HG03097 (cell line): ENCODE measurements at regions not wholly inside any gene's neighbourhood (a gene's known extent, or its start where the extent isn't known, plus 50 kb on each side); places are given as distances from the start of the nearest gene placed in this dataset.
"Not testable (repeated sequence)": the region's sequence is repeated elsewhere in the genome, so short reads cannot be mapped to it uniquely, and the experiment has no call there.

Experiments used
- ATAC-seq: cut with Tn5 transposase; IDR thresholded peaks from one replicate; pipeline ENCODE4 v1.9.1; 2021; ENCODE audit not compliant: unreplicated experiment, low FRiP score

DNA sequence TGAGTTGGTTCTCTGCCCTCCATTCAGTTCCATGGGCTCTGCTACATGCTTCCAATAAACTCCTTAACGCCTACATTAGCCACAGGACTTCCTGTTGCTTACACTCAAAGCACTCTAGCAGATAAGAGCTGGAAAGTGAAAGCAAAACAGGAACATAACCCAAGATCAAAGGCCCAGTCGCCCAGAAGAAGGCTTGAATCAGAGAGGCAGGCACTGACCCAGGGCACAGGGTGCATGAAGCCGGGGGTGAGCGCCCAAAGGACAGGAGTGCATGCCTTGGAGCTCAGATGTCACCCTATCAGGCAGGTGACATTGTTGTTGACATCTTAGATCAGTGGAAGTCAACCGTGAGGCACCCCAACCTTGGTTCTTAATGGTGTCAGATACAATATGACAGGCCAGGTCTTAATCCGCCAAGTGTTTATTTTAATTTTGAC, 235.1 kb downstream of the UACA start:
- ATAC-seq = peak; percentile 78

DNA sequence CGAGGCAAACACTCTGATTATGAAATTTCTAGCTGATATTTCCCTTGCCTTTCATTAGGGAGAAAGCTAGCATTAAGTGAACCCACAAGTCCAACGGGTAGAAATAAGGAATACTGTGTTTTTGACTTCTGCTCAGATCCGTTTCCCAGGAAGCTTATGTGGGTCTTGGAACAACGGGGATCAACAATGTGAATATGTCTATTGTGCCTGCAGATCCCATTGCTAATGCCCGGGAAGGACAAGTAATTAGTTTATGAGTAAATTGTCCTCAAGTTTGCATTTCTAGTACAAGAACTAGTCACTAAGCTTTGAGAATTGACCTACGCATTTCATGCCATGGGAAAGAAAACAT, 236.4 kb downstream of the UACA start:
- ATAC-seq = no peak

DNA sequence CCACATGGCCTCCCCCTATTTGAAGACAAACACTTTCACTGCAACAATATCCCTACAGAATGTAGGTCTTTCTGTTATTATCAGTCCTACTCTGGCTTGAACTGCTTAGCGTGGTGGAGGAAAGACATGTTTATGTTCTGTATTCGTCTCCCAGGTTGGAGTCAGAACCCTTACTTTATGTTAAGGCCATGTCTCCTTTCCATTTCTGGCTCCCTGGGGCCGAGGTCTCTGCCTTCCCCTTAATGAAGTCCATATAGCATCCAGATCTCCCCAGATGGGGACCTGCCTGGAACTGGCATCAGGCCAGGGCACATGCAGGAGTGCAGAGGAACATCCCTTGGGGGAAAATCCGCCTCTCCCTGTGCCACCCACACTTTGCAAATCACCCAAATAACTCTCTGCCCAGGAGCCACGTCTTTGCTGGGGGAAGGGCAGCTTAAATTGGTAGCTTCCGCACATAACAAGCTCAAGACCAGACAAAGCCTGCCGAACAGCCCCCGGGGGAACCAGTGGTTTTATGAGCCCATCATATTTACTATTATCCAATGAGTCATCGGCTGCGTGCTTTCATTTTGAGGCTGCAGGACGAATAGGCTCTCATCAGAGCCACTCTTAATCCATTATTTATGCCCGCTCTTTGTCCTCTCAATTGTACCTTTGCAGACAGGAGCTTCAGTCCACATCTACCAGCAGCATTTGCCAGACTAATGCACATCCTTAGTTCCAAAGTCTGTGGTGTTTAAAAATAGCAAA, 237.0 kb downstream of the UACA start:
- ATAC-seq = no peak

DNA sequence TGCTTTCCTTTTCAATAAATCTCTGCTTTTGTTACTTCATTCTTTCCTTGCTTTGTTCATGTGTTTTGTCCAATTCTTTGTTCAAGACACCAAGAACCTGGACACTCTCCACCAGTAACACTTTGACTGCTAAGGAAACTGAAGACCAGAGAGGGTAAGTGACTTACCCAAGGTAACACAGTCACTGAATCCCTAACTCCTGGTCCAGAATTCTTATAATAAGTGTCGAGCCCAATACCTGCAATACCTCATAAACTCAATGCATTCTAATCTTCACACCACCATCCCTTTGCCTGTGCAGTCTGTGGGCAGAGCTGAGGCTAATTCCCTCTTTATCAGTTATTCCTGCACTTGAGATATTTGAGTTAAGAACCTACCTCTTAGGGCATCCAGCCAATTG, 237.8 kb downstream of the UACA start:
- no peak for ATAC-seq

DNA sequence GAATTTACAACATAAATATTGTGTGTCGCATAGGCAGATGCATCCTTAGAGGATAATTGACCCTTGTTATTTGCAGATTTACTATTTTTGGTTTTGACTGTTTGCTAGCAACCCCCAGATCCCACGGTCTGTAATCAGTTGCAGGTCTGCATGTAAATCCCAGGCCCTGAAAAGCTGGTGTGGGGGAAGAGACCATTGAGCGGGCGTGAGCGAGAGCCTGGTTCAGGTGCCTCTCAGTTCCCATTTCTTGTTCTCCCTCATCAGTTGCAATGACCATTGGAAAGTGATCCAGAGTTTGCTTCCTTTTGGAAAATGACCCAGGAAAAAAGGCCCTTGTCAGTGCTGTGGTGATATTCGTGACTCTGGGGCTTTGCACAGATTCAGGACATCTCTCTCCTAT, 238.9 kb downstream of the UACA start:
- no peak for ATAC-seq

DNA sequence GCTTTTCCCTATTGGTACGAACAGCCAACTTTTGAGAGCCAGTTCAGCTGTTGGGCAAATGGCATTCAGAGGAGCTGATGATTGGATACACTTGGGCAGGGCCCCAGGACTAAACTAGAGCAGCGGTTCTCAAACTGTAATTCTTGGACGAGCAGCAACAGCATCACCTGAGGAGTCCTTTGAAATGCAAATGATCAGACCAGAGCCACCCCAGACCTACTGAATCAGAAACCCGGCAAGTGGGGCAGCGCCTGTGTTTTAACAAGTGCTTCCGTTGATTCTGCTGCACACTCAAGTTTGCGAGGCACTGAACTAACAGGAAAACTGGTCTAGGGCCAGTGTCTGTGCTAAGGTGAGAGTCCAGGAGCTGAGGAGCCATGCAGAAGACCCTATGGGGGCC, 239.7 kb downstream of the UACA start:
- ATAC-seq = no peak

DNA sequence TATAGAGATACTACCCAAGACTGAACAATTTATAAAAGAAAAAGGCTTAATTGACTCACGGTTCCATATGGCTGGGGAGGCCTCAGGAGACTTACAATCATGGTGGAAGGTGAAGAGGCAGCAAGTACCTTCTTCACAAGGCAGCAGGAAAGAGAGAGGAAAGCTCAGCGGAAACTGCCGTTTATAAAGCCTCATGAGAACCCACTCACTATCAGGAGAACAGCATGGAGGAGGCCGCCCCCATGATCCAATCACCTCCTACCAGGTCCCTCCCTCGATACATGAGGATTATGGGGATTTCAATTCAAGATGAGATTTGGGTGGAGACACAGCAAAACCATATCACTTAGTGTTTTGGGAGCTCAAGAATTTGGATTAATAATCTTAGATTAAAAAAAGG, 240.2 kb downstream of the UACA start:
- ATAC-seq = no peak

DNA sequence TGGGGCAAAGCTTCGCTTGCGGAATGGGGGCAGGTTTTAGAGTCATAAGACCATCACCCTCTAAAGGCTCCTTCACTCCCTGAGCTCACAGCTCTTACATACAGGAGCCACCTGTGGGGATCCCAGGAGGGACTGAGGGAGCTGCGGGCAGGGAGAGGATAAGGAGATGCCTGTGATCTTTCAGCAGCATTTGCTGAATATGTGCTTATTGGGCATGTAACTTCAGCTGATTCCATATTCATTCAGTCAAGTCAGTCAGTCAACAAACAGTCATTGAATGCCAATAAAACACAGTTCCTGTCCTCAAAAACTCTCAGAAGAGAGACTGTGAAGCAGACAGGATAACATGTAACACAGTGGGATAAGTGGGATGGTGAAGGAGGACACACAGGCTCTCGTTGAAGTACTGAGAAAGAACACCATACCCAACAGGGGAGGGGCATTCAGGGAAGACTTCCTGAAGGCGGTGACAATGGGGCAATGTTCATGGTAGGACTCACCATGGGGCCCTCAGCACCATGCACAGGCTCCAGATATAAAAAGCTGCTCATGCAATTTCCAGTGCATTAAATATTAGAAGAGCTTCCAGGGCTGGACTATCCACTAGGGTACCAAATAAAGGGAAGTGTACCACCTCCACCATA, 240.9 kb downstream of the UACA start:
- ATAC-seq = no peak

DNA sequence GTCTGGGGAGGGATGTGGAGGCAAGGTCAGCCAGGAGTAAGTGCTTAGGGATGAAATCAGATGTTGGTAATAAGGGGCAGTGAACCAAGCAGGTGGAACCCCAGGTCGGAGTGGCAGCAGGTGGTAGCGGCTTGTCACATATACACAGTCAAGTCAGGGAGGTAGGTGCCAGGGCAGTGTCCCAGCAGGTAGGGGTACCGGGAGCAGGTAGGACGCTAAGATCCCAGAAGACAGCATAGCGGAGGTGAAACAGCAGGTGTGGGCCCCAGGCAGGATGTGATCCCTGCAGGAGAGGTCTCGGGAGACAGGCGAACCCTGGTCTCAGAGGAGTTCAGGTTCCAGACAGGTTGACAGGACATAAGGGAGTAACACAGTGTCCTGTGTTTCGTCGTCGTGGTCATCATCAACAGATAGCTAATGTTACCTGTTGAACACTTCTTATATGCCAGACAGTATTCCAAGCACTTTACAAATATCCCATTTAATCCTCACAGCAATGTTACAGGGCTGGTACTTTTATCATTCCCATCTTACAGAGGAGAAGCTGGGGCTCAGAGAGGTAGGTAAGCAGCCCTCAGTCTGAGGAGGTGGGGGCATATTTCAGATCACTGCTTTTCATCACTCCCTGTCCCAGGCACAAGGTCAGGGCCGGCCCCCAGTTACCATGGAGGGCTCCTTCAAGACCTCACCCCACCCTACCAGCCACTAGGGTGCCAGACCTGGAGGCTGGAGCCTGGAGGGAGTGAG, 241.6 kb downstream of the UACA start:
- ATAC-seq = no peak

DNA sequence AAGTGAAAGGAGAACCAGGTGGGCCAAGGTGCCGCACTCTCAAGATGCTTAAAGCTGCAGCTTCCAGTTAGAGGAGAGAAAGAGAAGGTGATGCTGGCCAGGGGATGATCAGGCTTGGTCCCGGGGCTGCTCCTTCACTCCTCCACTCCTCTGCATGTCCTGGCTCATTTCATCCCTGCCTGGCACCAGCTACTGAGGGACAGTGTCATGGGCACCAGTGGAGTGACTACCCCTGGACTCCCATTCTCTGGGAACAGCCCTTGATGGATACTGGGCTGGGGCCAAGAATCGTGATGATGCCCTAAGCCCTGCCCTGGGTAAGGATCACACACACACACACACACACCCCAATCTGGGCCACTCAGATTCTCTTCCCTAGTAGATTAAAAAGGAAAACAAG, 243.7 kb downstream of the UACA start:
- no peak for ATAC-seq

DNA sequence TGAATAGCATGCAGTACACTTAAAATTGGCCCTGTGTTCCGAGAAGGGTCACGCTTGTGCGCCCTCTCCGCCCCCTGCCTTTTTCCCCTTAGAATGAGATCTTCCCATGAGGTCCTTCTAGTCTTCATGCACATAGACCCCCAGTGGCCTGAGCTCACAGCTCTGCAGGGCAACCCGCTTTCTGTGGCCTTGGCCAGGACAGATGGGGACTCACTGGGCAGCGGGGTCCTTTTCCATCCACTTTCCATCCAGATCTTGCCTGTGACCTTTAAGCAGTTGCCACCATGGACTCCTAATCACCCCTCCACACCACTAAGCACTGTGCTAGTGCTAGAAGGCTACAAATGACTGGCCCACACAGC, 244.4 kb downstream of the UACA start:
- no peak for ATAC-seq

DNA sequence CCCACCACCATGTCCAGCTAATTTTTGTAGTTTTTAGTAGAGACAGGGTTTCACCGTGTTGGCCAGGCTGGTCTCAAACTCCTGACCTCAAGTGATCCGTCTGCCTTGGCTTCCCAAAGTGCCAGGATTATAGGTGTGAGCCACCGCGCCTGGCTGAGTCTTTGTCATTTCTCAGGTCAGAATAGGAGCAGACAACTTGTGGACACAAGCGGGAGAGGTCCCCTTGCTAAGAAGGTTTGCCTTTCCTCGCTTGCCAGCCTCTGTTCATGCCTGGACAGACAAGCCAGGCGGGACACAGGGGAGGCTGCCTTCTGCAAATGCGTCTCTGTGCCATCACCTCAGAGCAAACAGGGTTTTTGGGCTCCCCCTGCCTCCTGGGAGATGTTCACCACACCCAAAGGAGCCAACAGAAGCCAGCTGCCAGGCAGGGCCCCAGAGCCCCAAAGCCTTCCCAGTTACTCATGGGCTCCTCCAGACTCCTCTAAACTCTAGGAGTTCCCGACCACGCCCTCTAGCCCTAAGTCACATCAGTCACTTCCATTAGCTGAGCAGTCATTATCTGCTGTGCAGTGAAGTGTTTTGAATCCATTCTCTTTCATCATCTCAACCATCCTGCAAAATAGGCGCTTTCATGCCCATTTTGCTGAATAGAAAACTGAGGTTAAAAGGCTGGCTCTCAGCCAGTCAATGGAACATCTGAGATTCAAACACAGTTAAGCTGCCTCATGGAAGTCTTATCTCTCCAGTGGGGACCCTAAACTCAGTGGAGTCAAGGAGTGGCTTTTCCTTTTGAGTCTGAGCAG, 245.0 kb downstream of the UACA start:
- no peak for ATAC-seq

DNA sequence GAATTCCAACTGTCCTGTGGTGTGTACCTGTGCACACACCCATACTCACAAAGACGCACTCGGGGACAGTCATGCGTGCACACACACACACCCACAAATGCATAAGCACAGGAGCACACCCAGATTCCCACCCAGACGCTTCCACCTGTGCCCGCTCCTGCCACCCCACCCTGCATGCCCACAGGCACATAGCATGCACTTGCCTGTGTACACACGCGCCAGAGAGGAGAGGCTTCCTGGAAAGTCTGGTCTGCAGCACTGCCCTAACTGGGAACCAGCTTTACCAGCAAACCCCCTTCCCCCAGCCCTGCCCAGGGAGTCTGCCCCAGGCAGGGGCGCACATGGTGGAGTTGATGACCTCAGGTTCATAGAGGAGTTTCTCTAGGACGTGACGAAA, 246.2 kb downstream of the UACA start:
- no peak for ATAC-seq

DNA sequence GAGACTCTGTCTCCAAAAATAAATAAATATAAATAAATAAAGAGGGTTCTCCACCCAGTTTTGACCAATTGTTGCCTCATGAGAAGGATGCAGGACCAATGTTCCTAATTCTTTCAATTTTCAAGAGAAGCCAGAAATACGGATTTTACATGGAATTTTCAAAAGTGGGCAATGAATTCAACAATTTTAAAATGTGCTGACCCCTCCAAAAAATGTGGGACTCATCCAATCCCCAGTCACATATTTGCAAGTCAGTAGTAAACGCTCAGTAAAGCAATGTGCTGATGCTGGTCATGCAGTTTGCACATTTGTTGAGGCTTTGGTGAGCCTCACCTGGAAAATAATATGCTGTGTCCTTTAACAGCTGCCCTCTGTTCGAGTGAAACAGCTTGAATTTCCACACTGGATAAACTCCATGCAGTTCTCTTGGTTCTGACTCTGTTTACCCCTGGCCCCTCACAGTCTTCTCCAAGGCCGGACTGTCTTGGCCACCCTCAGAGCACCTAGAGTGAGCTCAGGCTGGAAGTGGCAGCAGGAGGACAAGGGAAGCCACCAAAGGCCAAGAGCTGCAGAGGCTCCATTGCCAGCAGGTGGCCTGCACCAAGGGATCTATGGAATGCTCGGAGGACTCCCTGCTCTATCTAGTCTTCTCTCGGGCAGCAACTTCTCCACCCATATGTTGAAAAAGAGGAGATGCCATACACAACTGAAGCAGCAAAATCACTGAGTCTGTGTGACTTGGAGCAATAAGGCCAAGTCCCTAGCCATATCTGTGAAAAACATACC, 246.8 kb downstream of the UACA start:
- no peak for ATAC-seq

DNA sequence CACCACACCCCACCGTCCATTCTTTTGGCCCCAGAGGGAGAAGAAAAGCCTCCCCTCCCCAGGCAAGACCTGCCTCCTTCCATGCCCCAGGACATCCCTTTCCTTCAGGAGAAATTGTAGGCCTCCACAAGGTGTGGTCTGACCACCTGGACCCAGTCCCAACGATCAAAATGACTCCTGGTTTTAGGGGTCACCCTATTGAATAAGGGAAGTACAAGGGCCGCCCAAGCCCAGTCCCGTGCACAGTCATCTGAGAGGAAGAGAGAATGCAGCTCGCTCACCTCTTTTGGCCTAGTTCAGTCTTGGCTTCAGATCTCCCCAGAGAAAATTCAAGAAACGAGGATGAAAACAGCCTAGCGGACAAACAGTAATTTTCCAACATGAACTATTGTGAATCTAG, 249.1 kb downstream of the UACA start:
- ATAC-seq = no peak

DNA sequence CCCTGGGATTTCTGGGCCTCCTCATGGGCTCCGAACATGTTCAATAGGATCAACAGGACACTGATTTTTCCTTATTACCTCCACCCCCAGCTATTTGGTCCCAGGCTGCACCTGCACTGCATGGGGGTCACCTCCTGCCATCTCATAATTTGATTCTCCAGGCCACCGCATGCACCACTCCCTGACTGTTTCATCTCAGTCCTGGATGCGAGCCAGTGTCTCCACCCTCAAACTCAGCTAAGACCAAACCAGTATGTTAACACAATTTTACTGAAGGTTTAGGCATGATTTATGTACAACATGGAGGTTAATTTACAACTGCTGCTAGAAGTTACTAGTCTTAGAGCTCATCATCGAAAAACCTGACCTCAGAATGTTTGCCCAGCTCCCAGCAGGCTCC, 249.5 kb downstream of the UACA start:
- no peak for ATAC-seq

DNA sequence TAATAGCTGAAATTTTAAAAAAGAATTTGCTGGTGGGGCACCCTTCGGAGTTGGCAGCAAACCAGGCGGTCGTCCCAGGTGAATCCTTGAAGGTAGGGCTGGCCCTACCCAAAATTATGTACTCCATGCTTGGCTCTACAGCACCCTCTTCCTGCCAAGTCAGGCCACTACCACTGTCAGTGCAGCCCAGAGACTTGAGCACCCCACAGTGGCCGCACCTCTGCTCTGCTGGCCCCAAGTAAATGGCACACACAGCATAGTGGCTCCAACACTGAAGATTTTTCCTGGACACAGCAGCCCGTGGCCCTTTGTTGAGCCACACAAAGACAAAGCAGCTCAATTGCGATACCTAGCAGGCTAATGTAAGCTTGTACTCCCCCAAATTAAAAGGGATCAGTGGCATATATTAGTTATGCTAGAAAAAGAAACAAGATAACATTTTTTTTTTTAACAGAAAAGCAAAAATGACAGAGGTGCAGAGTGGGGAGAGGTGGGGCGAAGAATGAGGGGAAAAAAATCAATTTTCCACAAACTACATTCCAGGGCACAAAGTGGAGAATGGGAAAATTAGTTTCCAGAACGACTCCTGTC, 250.5 kb downstream of the UACA start:
- no peak for ATAC-seq

DNA sequence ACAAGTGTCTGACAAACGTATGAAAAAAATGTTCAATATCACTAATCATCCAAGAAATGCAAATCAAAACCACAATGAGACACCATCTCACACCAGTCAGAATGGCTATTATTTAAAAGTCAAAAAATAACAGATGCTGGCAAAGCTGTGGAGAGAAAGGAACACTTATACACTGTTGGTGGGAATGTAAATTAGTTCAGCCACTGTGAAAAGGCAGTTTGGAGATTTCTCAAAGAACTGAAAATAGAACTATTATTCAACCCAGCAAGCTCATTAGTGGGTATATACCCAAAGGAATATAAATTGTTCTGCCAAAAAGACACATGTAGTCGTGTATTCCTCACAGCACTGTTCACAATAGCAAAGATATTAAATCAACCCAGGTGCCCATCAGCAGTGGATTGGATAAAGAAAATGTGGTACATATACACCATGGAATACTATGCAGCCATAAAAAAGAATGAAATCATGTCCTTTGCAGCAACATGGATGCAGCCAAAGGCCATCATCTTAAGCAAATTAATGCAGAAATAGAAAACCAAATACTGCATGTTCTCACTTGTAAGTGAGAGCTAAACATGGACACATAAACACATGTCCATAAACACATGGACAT, 251.3 kb downstream of the UACA start:
- ATAC-seq = not testable (repeated sequence)

DNA sequence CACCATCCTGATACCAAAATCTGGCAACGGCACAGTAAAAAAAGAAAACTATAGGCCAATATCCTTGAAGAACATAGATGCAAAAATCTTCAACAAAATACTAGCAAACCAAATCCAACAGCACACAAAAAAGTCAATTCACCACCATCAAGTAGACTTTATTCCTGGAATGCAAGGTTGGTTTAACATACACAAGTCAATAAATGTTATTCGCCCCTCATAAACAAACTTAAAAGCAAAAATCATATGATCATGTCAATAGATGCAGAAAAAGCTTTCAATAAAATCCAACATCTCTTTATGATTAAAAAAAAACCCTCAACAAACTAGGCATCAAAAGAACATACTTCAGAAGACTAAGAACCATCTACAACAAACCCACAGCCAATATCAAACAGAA, 252.9 kb downstream of the UACA start:
- ATAC-seq = no peak

DNA sequence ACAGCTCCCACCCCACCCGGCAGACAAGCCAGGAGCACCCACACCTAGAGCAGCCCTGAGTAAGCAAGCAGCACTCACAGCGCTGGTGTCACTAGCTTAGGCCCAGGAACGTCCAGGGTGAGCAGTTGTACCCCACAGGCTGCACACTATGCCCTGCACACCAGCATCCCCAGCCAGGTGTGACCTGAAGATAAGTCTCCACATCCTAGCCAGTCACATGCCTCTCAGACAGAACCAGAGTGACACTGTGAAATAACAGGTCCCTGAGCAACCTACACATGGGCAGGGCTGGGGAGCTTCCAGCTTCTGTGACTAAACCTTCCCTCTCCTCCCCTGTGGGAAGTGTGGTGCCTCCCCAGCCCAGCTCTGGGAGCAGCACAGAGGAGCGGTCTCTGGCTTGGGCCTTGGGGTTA, 253.6 kb downstream of the UACA start:
- no peak for ATAC-seq
